ENCODE measurements at regions not wholly inside any gene's neighbourhood (a gene's known extent, or its start where the extent isn't known, plus 50 kb on each side); places are given as distances from the start of the nearest gene placed in this dataset.
"Not testable (repeated sequence)": the region's sequence is repeated elsewhere in the genome, so short reads cannot be mapped to it uniquely, and the experiment has no call there.

DNA sequence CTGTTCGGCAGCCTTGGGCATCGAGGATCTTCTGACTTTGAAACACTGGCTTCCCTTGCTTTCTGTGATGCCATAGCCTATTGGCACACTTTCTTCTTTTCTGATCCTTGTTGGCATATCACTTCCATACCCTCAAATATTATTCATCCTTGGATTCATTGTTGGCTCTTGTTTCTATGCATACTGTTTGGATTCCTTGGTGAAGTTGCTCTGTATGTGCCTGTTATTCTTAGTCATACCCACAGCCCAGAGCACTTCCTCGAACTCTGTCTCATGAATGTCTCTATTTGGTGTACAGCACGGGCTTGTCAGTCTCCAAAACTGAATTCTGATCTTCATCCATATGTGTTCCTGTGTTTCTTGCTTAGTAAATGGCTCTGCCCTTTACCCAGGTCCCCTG lies 63.6 kb downstream of the NPIPB11 start:
- TF ChIP-seq, protein P1, sequence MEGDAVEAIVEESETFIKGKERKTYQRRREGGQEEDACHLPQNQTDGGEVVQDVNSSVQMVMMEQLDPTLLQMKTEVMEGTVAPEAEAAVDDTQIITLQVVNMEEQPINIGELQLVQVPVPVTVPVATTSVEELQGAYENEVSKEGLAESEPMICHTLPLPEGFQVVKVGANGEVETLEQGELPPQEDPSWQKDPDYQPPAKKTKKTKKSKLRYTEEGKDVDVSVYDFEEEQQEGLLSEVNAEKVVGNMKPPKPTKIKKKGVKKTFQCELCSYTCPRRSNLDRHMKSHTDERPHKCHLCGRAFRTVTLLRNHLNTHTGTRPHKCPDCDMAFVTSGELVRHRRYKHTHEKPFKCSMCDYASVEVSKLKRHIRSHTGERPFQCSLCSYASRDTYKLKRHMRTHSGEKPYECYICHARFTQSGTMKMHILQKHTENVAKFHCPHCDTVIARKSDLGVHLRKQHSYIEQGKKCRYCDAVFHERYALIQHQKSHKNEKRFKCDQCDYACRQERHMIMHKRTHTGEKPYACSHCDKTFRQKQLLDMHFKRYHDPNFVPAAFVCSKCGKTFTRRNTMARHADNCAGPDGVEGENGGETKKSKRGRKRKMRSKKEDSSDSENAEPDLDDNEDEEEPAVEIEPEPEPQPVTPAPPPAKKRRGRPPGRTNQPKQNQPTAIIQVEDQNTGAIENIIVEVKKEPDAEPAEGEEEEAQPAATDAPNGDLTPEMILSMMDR (IDR thresholded peaks at IDR 0.05): not testable (repeated sequence)
- not testable (repeated sequence) for TF ChIP-seq POLR2A (IDR thresholded peaks at IDR 0.05)

Data from testis (tissue), 2 donors.